ENCODE measurements at regions not wholly inside any gene's neighbourhood (a gene's known extent, or its start where the extent isn't known, plus 50 kb on each side); places are given as distances from the start of the nearest gene placed in this dataset.

GRCh38 chr1:37292789-37293188, 181.6 kb upstream of the ZC3H12A start:
- Histone ChIP-seq H3K36me3 (ENCODE audit: control insufficient read depth in 2 of 2, insufficient read depth in 2 of 2, low read length in 2 of 2) (no peaks in the 10 kb centered on the region), H3K27me3 (ENCODE audit: control insufficient read depth in 1 of 2, insufficient read depth in 2 of 2, low read length in 2 of 2) (peaks cover 10 to 20% of the 10 kb centered on the region in 2 donors), H3K27ac (ENCODE audit: low read length) (no peak overlapping the region), H3K9ac (ENCODE audit: low read length in 2 of 2) (no peak overlapping the region), H3K4me3 (ENCODE audit: low read length in 2 of 2) (no peak overlapping the region), H3K4me1 (ENCODE audit: control insufficient read depth, insufficient read depth, low read length) (no peaks in the 10 kb centered on the region), H3K9me3 (ENCODE audit: control insufficient read depth in 2 of 2, low read length in 2 of 2) (peaks cover 0 to 2% of the 10 kb centered on the region in 2 donors)

GRCh38 chr1:37294096-37294495, 180.3 kb upstream of the ZC3H12A start:
- Histone ChIP-seq H3K27ac (ENCODE audit: low read length) (no peak overlapping the region), H3K36me3 (ENCODE audit: control insufficient read depth in 2 of 2, insufficient read depth in 2 of 2, low read length in 2 of 2) (no peaks in the 10 kb centered on the region), H3K9me3 (ENCODE audit: control insufficient read depth in 2 of 2, low read length in 2 of 2) (no peaks in the 10 kb centered on the region), H3K27me3 (ENCODE audit: control insufficient read depth in 1 of 2, insufficient read depth in 2 of 2, low read length in 2 of 2) (peaks cover 10 to 22% of the 10 kb centered on the region in 2 donors), H3K4me3 (ENCODE audit: low read length in 2 of 2) (no peak overlapping the region), H3K4me1 (ENCODE audit: control insufficient read depth, insufficient read depth, low read length) (no peaks in the 10 kb centered on the region), H3K9ac (ENCODE audit: low read length in 2 of 2) (no peak overlapping the region)

- H3K27me3 ChIP-seq (ENCODE audit: control insufficient read depth in 1 of 2, insufficient read depth in 2 of 2, low read length in 2 of 2) = peaks cover 10 to 26% of the 10 kb centered on the region in 2 donors
- no peaks in the 10 kb centered on the region for H3K9me3 ChIP-seq (ENCODE audit: control insufficient read depth in 2 of 2, low read length in 2 of 2)
- H3K36me3 ChIP-seq (ENCODE audit: control insufficient read depth in 2 of 2, insufficient read depth in 2 of 2, low read length in 2 of 2) = no peaks in the 10 kb centered on the region
- no peak overlapping the region for H3K4me3 ChIP-seq (ENCODE audit: low read length in 2 of 2)
- H3K4me1 ChIP-seq (ENCODE audit: control insufficient read depth, insufficient read depth, low read length) = no peaks in the 10 kb centered on the region
- H3K9ac ChIP-seq (ENCODE audit: low read length in 2 of 2) = no peak overlapping the region
- no peak overlapping the region for H3K27ac ChIP-seq (ENCODE audit: low read length)
Observed at GRCh38 chr1:37294529-37294928, 179.9 kb upstream of the ZC3H12A start.

- Histone ChIP-seq H3K27ac (ENCODE audit: low read length) (no peak overlapping the region), H3K36me3 (ENCODE audit: control insufficient read depth in 2 of 2, insufficient read depth in 2 of 2, low read length in 2 of 2) (no peaks in the 10 kb centered on the region), H3K4me1 (ENCODE audit: control insufficient read depth, insufficient read depth, low read length) (no peaks in the 10 kb centered on the region), H3K9me3 (ENCODE audit: control insufficient read depth in 2 of 2, low read length in 2 of 2) (no peaks in the 10 kb centered on the region), H3K9ac (ENCODE audit: low read length in 2 of 2) (no peak overlapping the region), H3K4me3 (ENCODE audit: low read length in 2 of 2) (no peak overlapping the region), H3K27me3 (ENCODE audit: control insufficient read depth in 1 of 2, insufficient read depth in 2 of 2, low read length in 2 of 2) (peaks cover 5 to 25% of the 10 kb centered on the region in 2 donors)
Observed at GRCh38 chr1:37298769-37299168, 175.6 kb upstream of the ZC3H12A start.

- Histone ChIP-seq H3K27me3 (ENCODE audit: control insufficient read depth in 1 of 2, insufficient read depth in 2 of 2, low read length in 2 of 2) (peaks cover 5 to 25% of the 10 kb centered on the region in 2 donors), H3K4me3 (ENCODE audit: low read length in 2 of 2) (no peak overlapping the region), H3K9me3 (ENCODE audit: control insufficient read depth in 2 of 2, low read length in 2 of 2) (no peaks in the 10 kb centered on the region), H3K9ac (ENCODE audit: low read length in 2 of 2) (no peak overlapping the region), H3K36me3 (ENCODE audit: control insufficient read depth in 2 of 2, insufficient read depth in 2 of 2, low read length in 2 of 2) (no peaks in the 10 kb centered on the region), H3K27ac (ENCODE audit: low read length) (no peak overlapping the region), H3K4me1 (ENCODE audit: control insufficient read depth, insufficient read depth, low read length) (no peaks in the 10 kb centered on the region)
Observed at GRCh38 chr1:37299216-37299615, 175.2 kb upstream of the ZC3H12A start.

GRCh38 chr1:37303884-37304574, 170.4 kb upstream of the ZC3H12A start:
- Histone ChIP-seq H3K36me3 (ENCODE audit: control insufficient read depth in 2 of 2, insufficient read depth in 2 of 2, low read length in 2 of 2) (no peaks in the 10 kb centered on the region), H3K4me1 (ENCODE audit: control insufficient read depth, insufficient read depth, low read length) (no peaks in the 10 kb centered on the region), H3K27ac (ENCODE audit: low read length) (no peak overlapping the region), H3K4me3 (ENCODE audit: low read length in 2 of 2) (no peak overlapping the region), H3K27me3 (ENCODE audit: control insufficient read depth in 1 of 2, insufficient read depth in 2 of 2, low read length in 2 of 2) (peaks cover 8 to 23% of the 10 kb centered on the region in 2 donors), H3K9me3 (ENCODE audit: control insufficient read depth in 2 of 2, low read length in 2 of 2) (no peaks in the 10 kb centered on the region), H3K9ac (ENCODE audit: low read length in 2 of 2) (no peak overlapping the region)

- H3K4me3 ChIP-seq (ENCODE audit: low read length in 2 of 2) = no peak overlapping the region
- peaks cover 5 to 19% of the 10 kb centered on the region in 2 donors for H3K27me3 ChIP-seq (ENCODE audit: control insufficient read depth in 1 of 2, insufficient read depth in 2 of 2, low read length in 2 of 2)
- no peak overlapping the region for H3K27ac ChIP-seq (ENCODE audit: low read length)
- H3K4me1 ChIP-seq (ENCODE audit: control insufficient read depth, insufficient read depth, low read length) = no peaks in the 10 kb centered on the region
- no peaks in the 10 kb centered on the region for H3K9me3 ChIP-seq (ENCODE audit: control insufficient read depth in 2 of 2, low read length in 2 of 2)
- no peak overlapping the region for H3K9ac ChIP-seq (ENCODE audit: low read length in 2 of 2)
- H3K36me3 ChIP-seq (ENCODE audit: control insufficient read depth in 2 of 2, insufficient read depth in 2 of 2, low read length in 2 of 2) = no peaks in the 10 kb centered on the region
Observed at GRCh38 chr1:37305108-37305507, 169.3 kb upstream of the ZC3H12A start.

GRCh38 chr1:37305841-37306240, 168.5 kb upstream of the ZC3H12A start:
- peaks cover 5 to 23% of the 10 kb centered on the region in 2 donors for H3K27me3 ChIP-seq (ENCODE audit: control insufficient read depth in 1 of 2, insufficient read depth in 2 of 2, low read length in 2 of 2)
- H3K4me3 ChIP-seq (ENCODE audit: low read length in 2 of 2) = no peak overlapping the region
- no peaks in the 10 kb centered on the region for H3K9me3 ChIP-seq (ENCODE audit: control insufficient read depth in 2 of 2, low read length in 2 of 2)
- no peaks in the 10 kb centered on the region for H3K4me1 ChIP-seq (ENCODE audit: control insufficient read depth, insufficient read depth, low read length)
- no peak overlapping the region for H3K27ac ChIP-seq (ENCODE audit: low read length)
- no peak overlapping the region for H3K9ac ChIP-seq (ENCODE audit: low read length in 2 of 2)
- no peaks in the 10 kb centered on the region for H3K36me3 ChIP-seq (ENCODE audit: control insufficient read depth in 2 of 2, insufficient read depth in 2 of 2, low read length in 2 of 2)

GRCh38 chr1:37306461-37306860, 167.9 kb upstream of the ZC3H12A start:
- no peak overlapping the region for H3K9ac ChIP-seq (ENCODE audit: low read length in 2 of 2)
- no peak overlapping the region for H3K27ac ChIP-seq (ENCODE audit: low read length)
- H3K9me3 ChIP-seq (ENCODE audit: control insufficient read depth in 2 of 2, low read length in 2 of 2) = no peaks in the 10 kb centered on the region
- peaks cover 3 to 24% of the 10 kb centered on the region in 2 donors for H3K27me3 ChIP-seq (ENCODE audit: control insufficient read depth in 1 of 2, insufficient read depth in 2 of 2, low read length in 2 of 2)
- H3K4me3 ChIP-seq (ENCODE audit: low read length in 2 of 2) = no peak overlapping the region
- no peaks in the 10 kb centered on the region for H3K4me1 ChIP-seq (ENCODE audit: control insufficient read depth, insufficient read depth, low read length)
- no peaks in the 10 kb centered on the region for H3K36me3 ChIP-seq (ENCODE audit: control insufficient read depth in 2 of 2, insufficient read depth in 2 of 2, low read length in 2 of 2)

GRCh38 chr1:37306871-37307270, 167.5 kb upstream of the ZC3H12A start:
- Histone ChIP-seq H3K4me1 (ENCODE audit: control insufficient read depth, insufficient read depth, low read length) (no peaks in the 10 kb centered on the region), H3K9me3 (ENCODE audit: control insufficient read depth in 2 of 2, low read length in 2 of 2) (no peaks in the 10 kb centered on the region), H3K27ac (ENCODE audit: low read length) (no peak overlapping the region), H3K36me3 (ENCODE audit: control insufficient read depth in 2 of 2, insufficient read depth in 2 of 2, low read length in 2 of 2) (no peaks in the 10 kb centered on the region), H3K27me3 (ENCODE audit: control insufficient read depth in 1 of 2, insufficient read depth in 2 of 2, low read length in 2 of 2) (peaks cover 3 to 26% of the 10 kb centered on the region in 2 donors), H3K9ac (ENCODE audit: low read length in 2 of 2) (no peak overlapping the region), H3K4me3 (ENCODE audit: low read length in 2 of 2) (no peak overlapping the region)
